HG02970 (cell line): ENCODE measurements at regions not wholly inside any gene's neighbourhood (a gene's known extent, or its start where the extent isn't known, plus 50 kb on each side); places are given as distances from the start of the nearest gene placed in this dataset.
"Not testable (repeated sequence)": the region's sequence is repeated elsewhere in the genome, so short reads cannot be mapped to it uniquely, and the experiment has no call there.

Source experiments
- ATAC-seq: cut with Tn5 transposase; IDR thresholded peaks from one replicate; pipeline ENCODE4 v1.9.1; 2021; ENCODE audit warnings: mild to moderate bottlenecking, moderate library complexity, moderate number of reproducible peaks; ENCODE audit not compliant: unreplicated experiment, low FRiP score

GRCh38 chr13:55582294-55582693 lies 1558.4 kb upstream of the PRR20A start:
- ATAC-seq, result not testable (repeated sequence)

DNA sequence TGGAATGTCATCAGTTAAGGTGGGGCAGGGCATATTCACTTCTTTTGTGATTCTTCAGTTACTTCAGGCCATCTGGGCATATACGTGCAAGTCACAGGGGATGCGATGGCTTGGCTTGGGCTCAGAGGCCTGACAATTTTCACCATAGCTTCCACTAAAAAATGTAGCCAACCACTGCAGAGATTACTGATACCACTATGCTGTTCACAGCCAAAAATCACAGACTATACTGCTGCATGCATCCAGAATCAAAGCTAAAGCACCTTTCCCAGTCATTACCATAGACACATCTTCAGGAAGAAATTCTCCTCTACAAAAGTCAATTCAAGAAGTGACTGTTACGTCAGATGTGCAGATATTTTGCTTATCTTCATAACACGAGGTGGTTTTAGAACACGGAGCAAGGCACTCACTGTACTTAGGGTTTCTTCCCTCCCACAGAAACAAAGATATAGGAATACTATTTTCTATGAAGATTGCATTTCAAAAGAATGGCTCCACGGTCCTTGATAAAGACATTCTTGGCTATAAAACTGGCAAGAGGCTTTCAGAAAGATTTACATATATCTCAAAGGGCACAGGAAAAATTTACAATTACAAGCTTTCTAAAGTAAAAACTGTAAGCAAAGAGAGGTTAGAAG lies 1556.6 kb upstream of the PRR20A start:
- ATAC-seq, result no peak

- no peak for ATAC-seq
Measured at GRCh38 chr13:55602784-55603183, 1537.9 kb upstream of the PRR20A start.

DNA sequence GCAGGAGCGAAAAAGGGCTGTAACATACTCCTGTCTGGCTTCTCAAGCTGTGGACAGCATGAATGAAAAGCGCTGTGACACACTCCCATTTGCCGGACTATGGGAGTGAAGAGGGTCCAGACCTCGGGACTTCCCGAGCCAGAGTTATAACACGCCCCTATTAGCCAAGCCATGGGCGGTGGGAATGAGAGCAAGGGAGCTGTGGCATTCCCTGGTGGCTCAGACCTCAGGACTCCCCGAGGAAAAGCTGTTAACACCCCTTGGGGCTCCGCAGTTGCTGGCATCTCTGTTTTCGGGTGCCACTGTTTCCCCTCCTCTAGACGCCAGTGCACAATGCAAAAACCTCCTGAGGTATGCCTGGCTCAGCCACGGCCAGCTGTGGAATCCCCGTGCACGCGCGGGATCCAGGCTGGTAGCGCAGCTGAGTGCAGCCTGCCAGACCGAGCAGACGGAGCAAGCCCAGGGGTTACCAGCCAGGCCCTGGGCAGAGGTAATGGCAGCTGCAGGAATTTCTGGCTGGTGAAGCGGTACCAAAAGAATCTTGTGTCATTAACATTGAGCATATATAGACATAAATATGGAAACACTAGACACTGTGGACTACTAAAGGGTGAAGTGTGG lies 1534.6 kb upstream of the PRR20A start:
- no peak for ATAC-seq

- no peak for ATAC-seq
Measured at GRCh38 chr13:55613429-55614187, 1527.1 kb upstream of the PRR20A start.

- no peak for ATAC-seq
Measured at GRCh38 chr13:55615081-55615480, 1525.6 kb upstream of the PRR20A start.

- ATAC-seq, result no peak
Measured at GRCh38 chr13:55617241-55617640, 1523.5 kb upstream of the PRR20A start.

GRCh38 chr13:55627221-55627620 lies 1513.5 kb upstream of the PRR20A start:
- ATAC-seq, result no peak

GRCh38 chr13:55632402-55632801 lies 1508.3 kb upstream of the PRR20A start:
- no peak for ATAC-seq

DNA sequence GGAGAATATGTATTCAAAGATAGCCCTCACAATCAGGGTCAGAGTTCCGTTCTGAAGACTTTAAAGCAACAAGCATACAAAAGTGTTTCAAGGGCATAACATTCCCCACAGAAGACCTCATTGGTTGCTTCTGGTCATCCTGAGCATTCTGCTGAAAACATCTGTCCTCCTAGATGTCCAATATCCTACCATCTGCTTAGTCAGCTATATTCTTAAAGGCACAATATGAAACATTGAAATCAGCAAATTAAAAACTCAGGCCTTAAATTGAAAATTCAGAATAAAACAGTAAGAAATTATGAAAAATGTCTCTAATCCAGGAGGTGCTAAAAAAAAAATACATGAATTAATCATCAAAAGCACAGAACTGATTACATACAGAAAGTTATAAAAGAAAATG lies 1491.2 kb upstream of the PRR20A start:
- ATAC-seq, result no peak

GRCh38 chr13:55652657-55653056 lies 1488.1 kb upstream of the PRR20A start:
- ATAC-seq, result no peak

GRCh38 chr13:55653497-55653896 lies 1487.2 kb upstream of the PRR20A start:
- no peak for ATAC-seq

DNA sequence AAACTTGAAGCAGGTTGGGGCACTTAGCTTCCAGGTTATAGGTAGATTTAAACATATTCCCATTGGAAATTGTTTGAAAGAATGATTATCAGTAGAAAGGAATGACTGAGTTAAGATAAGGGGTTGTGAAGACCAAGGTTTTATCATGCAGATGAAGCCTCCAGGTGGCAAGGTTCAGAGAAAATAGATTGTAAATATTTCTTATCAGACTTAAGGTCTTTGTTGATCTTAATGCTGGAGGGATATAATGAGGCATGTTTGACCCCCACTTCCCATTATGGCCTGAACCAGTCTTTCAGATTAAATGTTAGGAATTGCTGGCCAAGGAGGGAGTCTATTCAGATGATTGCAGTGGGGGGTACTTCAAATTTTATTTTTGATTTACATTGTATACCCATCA lies 1486.5 kb upstream of the PRR20A start:
- ATAC-seq, result no peak

DNA sequence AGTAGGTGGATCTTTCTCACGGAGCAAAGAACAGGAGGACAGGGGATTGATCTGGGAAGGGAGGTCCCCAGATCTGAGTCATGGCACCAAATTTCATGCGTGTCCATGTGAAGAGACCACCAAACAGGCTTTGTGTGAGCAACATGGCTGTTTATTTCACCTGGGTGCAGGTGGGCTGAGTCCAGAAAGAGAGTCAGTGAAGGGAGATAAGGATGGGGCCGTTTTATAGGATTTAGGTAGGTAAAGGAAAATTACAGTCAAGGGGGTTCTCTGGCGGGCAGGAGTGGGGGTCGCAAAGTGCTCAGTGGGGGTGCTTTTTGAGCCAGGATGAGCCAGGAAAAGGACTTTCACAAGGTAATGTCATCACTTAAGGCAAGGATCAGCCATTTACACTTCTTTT lies 1480.5 kb upstream of the PRR20A start:
- ATAC-seq, result not testable (repeated sequence)

DNA sequence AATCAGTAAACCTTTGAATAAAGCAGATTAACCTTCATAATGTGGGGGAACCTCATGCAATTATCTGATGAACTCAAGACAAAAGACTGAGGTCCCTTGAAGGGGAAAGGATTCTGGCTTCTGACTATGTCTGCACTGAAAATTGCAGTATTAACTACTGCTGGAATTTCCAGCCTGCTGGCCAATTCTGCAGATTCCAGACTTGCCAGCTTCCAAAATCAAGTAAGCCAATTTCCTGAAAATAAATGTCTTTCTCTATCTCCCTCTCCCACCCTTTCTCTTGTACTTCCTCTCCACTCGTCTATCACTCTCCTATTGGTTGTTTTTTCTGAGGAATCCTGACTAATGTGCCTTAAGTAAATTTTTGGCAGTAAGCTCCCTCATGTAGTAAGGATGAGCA lies 1479.9 kb upstream of the PRR20A start:
- no peak for ATAC-seq

- ATAC-seq, result no peak
Measured at GRCh38 chr13:55661505-55661904, 1479.2 kb upstream of the PRR20A start.

DNA sequence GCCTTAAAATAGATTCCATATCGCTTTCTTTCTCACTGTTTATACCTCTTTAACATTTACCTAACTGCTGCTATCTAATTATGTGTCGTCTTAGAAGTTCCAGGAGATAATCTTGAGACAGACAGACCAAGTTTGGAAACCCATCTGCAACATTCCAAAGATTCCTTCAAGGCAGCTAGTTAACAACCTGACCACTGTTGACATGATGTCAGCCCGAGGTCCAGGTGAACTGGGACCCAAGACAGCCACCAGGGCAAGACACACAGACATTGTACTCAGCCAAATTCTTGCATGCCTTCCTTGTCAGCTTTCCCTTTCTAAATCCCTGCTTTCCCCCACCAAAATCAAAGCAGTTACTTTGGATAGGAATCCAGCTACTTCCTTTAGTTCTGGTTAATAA lies 1476.5 kb upstream of the PRR20A start:
- ATAC-seq, result no peak

DNA sequence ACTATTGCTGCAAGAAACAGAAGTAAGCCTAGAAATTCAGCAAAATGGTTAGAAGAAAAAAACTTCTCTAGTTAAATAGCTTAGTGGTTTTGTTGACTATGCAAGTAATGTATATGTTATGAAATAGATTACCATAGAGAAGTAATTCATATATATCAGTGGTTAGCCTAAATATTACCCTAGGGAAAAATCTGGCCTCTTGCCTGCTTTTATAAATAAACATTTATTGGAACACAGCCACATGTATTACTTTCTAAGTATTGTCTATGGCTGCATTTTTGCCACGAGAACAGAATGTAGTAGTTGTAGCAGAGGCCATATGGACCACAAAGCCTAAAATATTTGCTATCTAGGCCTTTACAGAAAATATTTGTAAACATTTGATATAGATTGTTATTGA lies 1471.7 kb upstream of the PRR20A start:
- ATAC-seq, result no peak

DNA sequence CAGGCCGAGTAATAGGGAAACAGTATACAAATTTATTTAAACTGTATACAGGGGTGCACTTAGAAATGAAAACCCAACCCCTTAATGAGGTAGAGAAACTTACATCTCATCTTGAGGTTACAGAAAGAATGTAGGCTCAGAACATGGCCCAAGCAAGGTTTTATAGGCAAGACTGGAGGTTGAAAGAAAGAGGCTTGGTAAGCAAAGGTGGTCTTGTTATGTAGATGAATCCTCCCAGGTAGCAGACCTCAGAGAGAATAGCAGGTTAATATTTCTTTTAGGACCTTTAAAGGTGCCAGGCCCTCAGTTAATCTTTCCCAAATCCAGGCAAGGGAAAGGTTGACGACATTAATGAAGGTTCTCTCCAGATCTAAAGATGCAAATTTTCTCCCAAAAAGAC lies 1466.8 kb upstream of the PRR20A start:
- ATAC-seq, result no peak

DNA sequence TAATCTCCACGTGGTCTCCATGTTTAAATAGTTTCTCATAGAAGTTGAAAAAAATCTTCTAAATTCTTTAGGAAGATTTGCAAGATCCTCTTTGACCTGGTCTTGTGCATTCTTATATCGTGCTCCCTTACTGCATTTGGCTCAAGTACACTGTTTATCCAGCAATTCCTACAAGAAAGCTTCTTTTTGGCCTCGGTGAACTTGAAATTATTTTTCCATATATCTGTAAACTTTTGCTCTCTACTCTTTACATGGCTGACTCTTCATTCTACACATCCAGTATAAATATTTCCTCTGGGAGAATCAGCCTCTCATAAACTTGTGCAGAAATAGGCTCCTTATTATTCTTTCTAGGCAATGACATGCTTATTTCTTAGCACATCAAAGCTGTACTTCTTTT lies 1457.9 kb upstream of the PRR20A start:
- ATAC-seq, result no peak

GRCh38 chr13:55705526-55705925 lies 1435.2 kb upstream of the PRR20A start:
- ATAC-seq, result no peak

DNA sequence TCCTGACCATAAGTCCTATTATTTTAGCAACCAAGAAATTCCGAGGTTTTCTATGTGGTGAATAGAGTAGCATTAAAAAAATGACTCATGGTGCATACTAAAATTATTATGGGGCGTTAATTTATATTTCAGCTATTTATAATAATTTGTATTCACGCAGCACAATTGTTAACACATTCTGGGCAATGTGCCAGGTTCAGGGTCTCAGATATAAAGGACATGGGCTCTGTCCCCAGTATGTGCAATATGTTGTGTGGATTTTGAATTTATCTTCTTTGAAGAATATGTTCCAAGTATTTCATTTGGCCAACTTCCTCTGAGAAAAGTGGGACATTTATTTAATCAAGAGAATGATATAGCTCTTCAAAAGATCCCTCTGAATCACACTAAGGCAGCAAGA lies 1434.7 kb upstream of the PRR20A start:
- no peak for ATAC-seq
